NCI-H146 (cell line): ENCODE measurements at regions not wholly inside any gene's neighbourhood (a gene's known extent, or its start where the extent isn't known, plus 50 kb on each side); places are given as distances from the start of the nearest gene placed in this dataset.
"Not testable (repeated sequence)": the region's sequence is repeated elsewhere in the genome, so short reads cannot be mapped to it uniquely, and the experiment has no call there.

ENCODE experiments used
- DNase-seq: peaks from one replicate; lab custom pipeline; 2025; lab: John Stamatoyannopoulos, UW

GRCh38 chr9:124125651-124125977 is 114.0 kb downstream of the LHX2 start:
- peak; percentile 38 for DNase-seq

GRCh38 chr9:124126648-124127646 is 115.4 kb downstream of the LHX2 start:
- peak; percentile 46 for DNase-seq

GRCh38 chr9:124128568-124129166 is 117.1 kb downstream of the LHX2 start:
- DNase-seq, result no peak

- DNase-seq, result no peak
These were observed 118.9 kb downstream of the LHX2 start for GRCh38 chr9:124130277-124131075.

DNA sequence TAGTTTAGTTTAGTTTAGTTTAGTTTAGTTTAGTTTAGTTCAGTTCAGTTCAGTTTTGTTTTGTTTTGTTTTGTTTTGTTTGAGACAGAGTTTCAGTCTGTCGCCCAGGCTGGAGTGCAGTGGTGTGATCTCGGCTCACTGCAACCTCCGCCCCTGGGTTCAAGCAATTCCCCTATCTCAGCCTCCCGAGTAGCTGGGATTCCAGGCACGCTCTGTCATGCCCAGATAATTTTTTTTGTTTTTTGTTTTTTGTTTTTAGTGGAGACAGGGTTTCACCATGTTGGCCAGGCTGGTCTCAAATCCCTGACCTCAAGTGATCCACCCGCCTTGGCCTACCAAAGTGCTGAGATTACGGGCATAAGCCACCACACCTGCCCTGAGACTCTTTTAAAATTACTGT is 120.0 kb downstream of the LHX2 start:
- DNase-seq, result not testable (repeated sequence)

- no peak for DNase-seq
These were observed 121.1 kb downstream of the LHX2 start for GRCh38 chr9:124132671-124133147.

- DNase-seq, result peak; percentile 61
These were observed 122.2 kb downstream of the LHX2 start for GRCh38 chr9:124133727-124134126.

- no peak for DNase-seq
These were observed 123.0 kb downstream of the LHX2 start for GRCh38 chr9:124134526-124134925.

DNA sequence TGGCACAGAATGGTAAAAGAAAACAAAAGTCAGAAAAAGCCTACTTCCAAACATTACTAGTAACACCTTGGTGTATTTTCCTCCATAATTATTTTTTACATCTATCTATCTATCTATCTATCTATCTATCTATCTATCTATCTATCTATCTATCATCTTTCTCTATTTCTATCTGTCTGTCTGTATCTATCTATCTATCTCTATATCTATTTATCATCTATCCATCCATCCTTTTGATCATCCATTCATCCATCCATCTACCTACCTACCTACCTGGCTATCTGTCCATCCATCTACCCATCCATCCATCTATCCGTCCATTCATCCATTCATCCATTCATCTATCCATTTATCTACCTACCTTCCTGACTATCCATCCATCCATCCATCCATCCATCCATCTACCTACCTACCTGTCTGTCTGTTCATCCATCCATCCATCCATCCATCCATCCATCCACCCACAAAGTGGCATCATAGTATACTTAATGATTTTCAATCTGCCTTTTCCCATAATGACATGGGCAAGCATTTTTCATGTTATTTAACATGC is 121.9 kb upstream of the NEK6 start:
- DNase-seq, result no peak

GRCh38 chr9:124137009-124137943 is 120.5 kb upstream of the NEK6 start:
- DNase-seq, result no peak

DNA sequence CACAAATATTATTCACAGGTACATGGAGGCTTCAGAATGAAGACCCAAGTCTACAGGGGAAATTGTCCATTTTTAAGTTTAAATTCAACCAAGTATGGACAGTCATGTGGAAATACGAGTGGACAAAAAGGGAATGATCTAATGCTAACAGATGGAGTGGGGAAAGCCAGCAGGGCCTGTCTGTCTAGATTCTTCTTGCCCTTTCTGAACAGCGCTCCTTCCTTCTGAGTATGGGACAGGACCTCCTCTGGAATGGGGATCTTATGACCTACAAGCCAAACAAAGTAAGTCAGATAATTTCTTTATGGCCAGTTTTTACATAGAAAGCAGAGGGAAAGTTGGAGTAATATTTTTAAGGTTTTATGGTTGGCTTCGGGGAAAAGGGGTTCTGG is 119.8 kb upstream of the NEK6 start:
- no peak for DNase-seq

DNA sequence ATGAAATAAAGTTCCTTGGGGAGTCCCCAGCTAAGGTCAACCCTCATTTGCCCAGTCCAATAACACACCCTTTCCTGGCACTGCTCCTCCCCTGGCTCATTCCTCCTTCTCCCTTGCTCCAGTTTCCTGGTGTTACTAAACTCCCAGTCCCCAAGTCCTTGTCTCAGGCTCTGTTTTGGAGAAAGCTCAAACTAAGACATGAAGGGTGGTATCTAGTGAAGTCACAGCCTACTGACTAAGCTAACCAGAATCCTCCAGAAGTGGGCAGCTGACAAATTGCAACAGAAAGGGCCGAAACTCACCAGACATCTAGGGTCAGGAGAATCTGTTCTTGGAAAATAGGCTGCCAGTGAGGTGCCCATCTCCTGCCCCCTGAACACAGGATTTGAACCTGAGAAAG is 118.7 kb upstream of the NEK6 start:
- DNase-seq, result no peak

DNA sequence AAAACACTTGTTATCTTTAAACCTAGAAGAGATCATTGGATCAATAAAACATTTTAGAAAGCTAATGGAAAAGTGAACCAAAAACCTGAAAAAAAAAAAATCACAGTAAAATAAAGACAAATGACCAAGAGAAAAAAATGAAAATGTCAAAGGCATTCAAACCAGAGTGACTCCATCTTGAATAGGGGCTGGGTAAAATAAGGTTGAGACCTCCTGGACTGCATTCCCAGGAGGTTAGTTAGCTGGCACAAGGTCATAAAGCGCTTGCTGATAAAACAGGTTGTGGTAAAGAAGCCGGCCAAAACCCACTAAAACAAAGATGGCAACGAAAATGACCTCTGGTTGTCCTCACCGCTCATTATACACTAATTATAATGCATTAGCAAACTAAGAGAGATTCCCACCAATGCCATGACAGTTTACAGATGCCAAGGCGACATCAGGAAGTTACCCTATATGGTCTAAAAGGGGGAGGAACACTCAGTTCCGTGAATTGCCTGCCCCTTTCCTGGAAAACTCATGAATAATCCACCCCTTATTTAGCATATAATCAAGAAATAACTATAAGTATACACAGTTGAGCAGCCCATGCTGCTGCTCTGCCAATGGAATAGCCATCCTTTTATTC is 116.7 kb upstream of the NEK6 start:
- no peak for DNase-seq

- DNase-seq, result not testable (repeated sequence)
These were observed 113.1 kb upstream of the NEK6 start for GRCh38 chr9:124144561-124145123.

DNA sequence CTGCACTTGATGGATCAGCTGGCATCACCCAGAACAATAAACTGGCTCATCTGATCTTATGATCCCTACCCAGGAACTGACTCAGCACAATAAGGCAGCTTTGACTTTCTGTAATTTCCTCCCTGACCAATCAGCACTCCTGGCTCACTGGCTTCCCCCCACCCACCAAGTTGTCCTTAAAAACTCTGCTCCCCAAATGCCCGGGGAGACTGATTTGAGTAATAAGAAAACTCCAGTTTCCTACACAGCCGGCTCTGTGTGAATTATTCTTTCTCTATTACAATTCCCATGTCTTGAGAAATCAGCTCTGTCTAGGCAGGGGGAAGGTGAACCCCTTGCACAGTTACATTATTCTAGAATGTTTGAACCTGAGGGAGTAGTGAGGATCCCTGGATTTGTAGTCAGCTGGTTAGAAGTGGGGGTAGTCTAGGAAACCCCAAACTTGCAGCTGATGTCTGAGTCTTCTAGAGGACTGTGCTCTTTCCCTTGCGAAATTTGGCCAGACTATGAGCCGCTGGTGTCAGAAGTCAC is 111.7 kb upstream of the NEK6 start:
- DNase-seq, result no peak

GRCh38 chr9:124149992-124150391 is 107.8 kb upstream of the NEK6 start:
- no peak for DNase-seq

DNA sequence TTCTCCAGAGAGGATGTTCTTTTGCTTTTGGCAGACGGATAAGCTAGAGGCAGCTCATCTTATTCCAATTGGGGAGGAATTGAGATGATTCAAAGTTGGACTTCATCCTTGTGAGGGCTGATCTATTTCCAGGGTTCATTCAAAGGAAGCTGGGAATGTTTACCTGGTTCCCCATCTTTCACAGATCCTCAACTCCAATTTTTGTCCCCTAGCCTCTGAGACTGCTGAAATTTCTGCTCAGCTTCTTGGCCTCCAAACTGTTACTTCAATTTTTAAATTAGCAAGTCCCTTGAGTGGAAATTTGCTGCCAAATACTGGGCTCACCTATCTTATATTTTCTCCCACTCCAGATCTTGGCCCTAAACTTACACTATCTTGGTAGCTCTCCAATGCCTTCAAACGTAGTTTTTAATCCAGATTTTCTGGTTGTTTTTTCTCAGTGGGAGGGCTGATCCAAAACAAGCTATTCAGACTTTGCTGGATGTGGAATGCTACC is 93.9 kb upstream of the NEK6 start:
- no peak for DNase-seq

DNA sequence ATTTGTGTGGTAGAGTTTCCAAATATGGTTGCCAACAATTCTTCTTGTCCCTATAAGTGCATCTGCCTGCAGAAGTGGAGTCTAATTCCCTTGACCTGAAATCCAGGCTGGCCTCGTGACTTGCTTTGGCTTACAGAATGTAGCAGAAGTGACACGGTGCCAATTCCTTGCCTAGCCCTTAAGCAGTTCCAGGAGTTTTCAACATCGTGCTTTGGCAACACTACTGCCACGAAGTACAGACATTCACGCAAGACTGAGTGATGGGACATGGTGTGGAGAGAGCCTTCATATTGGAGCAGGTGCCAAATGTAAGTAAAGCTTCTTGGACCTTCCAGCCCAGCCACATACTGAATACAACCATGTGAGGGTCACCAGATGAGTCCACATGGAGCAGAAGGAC is 92.9 kb upstream of the NEK6 start:
- no peak for DNase-seq

GRCh38 chr9:124174433-124174832 is 83.3 kb upstream of the NEK6 start:
- DNase-seq, result no peak

GRCh38 chr9:124177522-124177921 is 80.2 kb upstream of the NEK6 start:
- not testable (repeated sequence) for DNase-seq
